ENCODE measurements at regions not wholly inside any gene's neighbourhood (a gene's known extent, or its start where the extent isn't known, plus 50 kb on each side); places are given as distances from the start of the nearest gene placed in this dataset.

- H4K20me1 ChIP-seq (ENCODE audit: insufficient read depth): no peaks in the 10 kb centered on the region
- no peak overlapping the region for H3K9ac ChIP-seq (ENCODE audit: low read length)
- H3K36me3 ChIP-seq (ENCODE audit: insufficient read depth, low read length): no peaks in the 10 kb centered on the region
- H3K4me2 ChIP-seq (ENCODE audit: low read length): no peak overlapping the region
- H3F3A ChIP-seq (ENCODE audit: insufficient read depth, low read length, poor library complexity, severe bottlenecking): no peaks in the 10 kb centered on the region
- no peaks in the 10 kb centered on the region for H3K27me3 ChIP-seq (ENCODE audit: insufficient read depth, low read depth, low read length)
- no peak overlapping the region for H2AFZ ChIP-seq (ENCODE audit: low read depth, low read length)
- no peak overlapping the region for H3K4me3 ChIP-seq (ENCODE audit: low read length)
- H3K9me2 ChIP-seq (ENCODE audit: insufficient read depth, low read length): no peaks in the 10 kb centered on the region
- no peaks in the 10 kb centered on the region for H3K79me2 ChIP-seq (replicated peaks; ENCODE audit: insufficient read depth, low read length)
- peak; percentile 75 for TF ChIP-seq EP300 (conservative IDR thresholded peaks at IDR 0.05; ENCODE audit: poor library complexity, severe bottlenecking)
- no peak for TF ChIP-seq RAD21 (conservative IDR thresholded peaks at IDR 0.05)
- peak; percentile 31 for TF ChIP-seq POLR2AphosphoS5 (IDR thresholded peaks at IDR 0.05)
- no peak overlapping the region for H3K27ac ChIP-seq (ENCODE audit: low read length)
- no peaks in the 10 kb centered on the region for H3K9me3 ChIP-seq (ENCODE audit: low read length)
Observed at GRCh38 chr7:41006306-41006995, 696.4 kb downstream of the INHBA start.

DNA sequence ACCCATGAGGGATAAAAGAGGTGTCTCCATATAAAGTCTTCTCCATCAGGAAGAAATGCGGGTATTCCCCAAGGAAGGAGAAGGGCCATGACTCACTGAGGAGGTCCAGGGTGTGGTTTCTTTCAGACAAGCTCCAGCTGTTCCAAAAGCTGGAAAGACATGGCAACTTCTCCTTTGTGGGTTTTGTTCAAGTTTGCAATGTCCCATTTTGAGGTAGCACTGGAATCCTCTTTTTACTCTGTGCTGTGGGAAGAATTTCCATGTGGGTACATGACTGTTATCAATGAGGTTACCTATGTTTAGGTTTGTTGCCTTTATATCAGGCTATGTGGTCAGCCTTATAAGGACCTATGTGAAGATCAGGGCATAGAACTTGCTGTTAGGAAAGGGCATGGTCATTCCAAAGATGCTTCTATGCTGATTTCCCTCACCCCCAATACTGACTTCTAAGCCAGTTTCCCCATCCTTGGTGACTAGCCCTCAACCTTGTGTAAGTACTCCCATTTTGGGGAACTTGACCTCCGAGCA is 697.5 kb downstream of the INHBA start:
- no peak overlapping the region for H2AFZ ChIP-seq (ENCODE audit: low read depth, low read length)
- H3K9me3 ChIP-seq (ENCODE audit: low read length): no peaks in the 10 kb centered on the region
- no peaks in the 10 kb centered on the region for H3F3A ChIP-seq (ENCODE audit: insufficient read depth, low read length, poor library complexity, severe bottlenecking)
- TF ChIP-seq SMC3 (conservative IDR thresholded peaks at IDR 0.05; ENCODE audit: poor library complexity) (no peak), EZH2 (IDR thresholded peaks at IDR 0.05; ENCODE audit: borderline replicate concordance, insufficient read depth, low read length, poor library complexity, severe bottlenecking) (no peak), REST (IDR thresholded peaks at IDR 0.05; ENCODE audit: borderline replicate concordance) (no peak), POLR2AphosphoS5 (IDR thresholded peaks at IDR 0.05) (no peak), RAD21 (conservative IDR thresholded peaks at IDR 0.05) (no peak), TAF1 (IDR thresholded peaks at IDR 0.05; ENCODE audit: low read depth) (no peak), CTCF (IDR thresholded peaks at IDR 0.05; ENCODE audit: poor library complexity, severe bottlenecking) (no peak), EP300 (conservative IDR thresholded peaks at IDR 0.05; ENCODE audit: poor library complexity, severe bottlenecking) (no peak), MXI1 (conservative IDR thresholded peaks at IDR 0.05; ENCODE audit: poor library complexity, severe bottlenecking) (no peak)
- no peaks in the 10 kb centered on the region for H3K36me3 ChIP-seq (ENCODE audit: insufficient read depth, low read length)
- no peaks in the 10 kb centered on the region for H3K27me3 ChIP-seq (ENCODE audit: insufficient read depth, low read depth, low read length)
- no peak overlapping the region for H3K9ac ChIP-seq (ENCODE audit: low read length)
- no peak overlapping the region for H3K4me2 ChIP-seq (ENCODE audit: low read length)
- no peak overlapping the region for H3K4me3 ChIP-seq (ENCODE audit: low read length)
- no peaks in the 10 kb centered on the region for H4K20me1 ChIP-seq (ENCODE audit: insufficient read depth)
- no peak overlapping the region for H3K27ac ChIP-seq (ENCODE audit: low read length)
- no peaks in the 10 kb centered on the region for H3K79me2 ChIP-seq (replicated peaks; ENCODE audit: insufficient read depth, low read length)
- no peaks in the 10 kb centered on the region for H3K9me2 ChIP-seq (ENCODE audit: insufficient read depth, low read length)

Measured in neural cell (in vitro differentiated cells).